ENCODE measurements at regions not wholly inside any gene's neighbourhood (a gene's known extent, or its start where the extent isn't known, plus 50 kb on each side); places are given as distances from the start of the nearest gene placed in this dataset.

DNA sequence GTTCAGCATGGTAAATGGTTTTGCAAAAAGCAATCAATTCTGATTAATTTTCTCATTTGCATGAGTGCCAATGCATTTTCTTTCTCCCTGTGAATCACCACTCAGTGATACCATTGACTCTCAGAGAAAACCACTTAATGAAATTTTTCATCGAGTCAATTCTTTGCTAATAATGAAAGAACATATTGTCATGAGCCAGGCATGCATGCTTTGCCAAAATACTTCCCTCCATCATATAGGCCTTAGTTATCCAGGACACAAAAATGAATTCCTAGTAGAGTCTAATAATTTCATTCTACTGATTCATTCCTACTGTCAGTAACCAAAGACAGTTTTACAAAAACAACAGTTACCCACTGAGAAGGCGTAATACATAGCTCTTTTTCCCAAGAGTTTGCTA is 680.0 kb downstream of the TRIML1 start:
- no peaks in the 10 kb centered on the region for H3K27me3 Mint-ChIP-seq (ENCODE audit: low read depth)
- no peak overlapping the region for H3K4me3 Mint-ChIP-seq
- H3K27ac Mint-ChIP-seq: no peak overlapping the region
- H3K4me1 Mint-ChIP-seq: no peaks in the 10 kb centered on the region
- no peaks in the 10 kb centered on the region for H3K9me3 Mint-ChIP-seq
- TF ChIP-seq, protein P1, sequence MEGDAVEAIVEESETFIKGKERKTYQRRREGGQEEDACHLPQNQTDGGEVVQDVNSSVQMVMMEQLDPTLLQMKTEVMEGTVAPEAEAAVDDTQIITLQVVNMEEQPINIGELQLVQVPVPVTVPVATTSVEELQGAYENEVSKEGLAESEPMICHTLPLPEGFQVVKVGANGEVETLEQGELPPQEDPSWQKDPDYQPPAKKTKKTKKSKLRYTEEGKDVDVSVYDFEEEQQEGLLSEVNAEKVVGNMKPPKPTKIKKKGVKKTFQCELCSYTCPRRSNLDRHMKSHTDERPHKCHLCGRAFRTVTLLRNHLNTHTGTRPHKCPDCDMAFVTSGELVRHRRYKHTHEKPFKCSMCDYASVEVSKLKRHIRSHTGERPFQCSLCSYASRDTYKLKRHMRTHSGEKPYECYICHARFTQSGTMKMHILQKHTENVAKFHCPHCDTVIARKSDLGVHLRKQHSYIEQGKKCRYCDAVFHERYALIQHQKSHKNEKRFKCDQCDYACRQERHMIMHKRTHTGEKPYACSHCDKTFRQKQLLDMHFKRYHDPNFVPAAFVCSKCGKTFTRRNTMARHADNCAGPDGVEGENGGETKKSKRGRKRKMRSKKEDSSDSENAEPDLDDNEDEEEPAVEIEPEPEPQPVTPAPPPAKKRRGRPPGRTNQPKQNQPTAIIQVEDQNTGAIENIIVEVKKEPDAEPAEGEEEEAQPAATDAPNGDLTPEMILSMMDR (IDR thresholded peaks at IDR 0.05; ENCODE audit: unreplicated experiment in 3 of 3): no peak
- H3K36me3 Mint-ChIP-seq (ENCODE audit: low read depth): no peaks in the 10 kb centered on the region

DNA sequence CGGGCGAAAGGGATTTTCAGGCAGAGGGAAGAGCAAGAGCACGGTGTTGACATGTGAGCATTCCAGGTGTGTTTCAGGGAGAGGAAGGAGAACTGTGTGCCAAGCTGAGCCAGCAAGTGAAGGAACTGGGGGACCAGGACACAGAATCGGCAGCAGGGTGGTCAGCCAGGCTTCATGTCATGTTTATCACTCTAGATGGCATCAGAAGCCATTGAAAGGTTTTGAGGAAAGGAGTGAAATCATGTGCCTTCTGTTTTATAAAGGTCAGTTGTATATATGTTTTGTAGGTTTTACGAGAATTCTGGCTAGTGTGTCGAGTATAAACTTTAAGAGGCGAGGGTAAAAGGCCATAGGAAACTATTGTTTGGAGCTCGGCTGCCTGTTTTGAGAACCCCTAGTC is 682.3 kb downstream of the TRIML1 start:
- TF ChIP-seq, protein P1 (IDR thresholded peaks at IDR 0.05; ENCODE audit: unreplicated experiment in 3 of 3): no peak

DNA sequence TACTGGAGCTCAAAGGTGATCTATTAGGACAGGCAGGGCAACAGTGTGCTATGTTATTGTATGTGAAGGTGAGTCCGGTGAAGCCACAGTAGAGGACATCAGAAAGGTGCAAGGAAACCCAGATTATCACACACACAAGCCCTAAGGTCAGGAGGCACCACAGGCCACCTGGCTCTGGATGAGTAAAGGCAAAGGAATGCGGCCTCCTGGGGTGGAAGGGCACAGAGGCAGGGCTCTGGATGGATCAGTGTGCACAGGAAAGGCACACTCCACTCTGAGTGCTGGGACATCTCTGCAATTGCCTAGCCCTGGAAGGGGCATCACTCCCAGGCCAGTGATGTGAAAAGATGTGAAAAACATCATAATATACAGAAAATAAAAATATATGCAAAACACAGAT is 683.5 kb downstream of the TRIML1 start:
- H3K4me1 Mint-ChIP-seq: no peaks in the 10 kb centered on the region
- no peak overlapping the region for H3K4me3 Mint-ChIP-seq
- H3K9me3 Mint-ChIP-seq: no peaks in the 10 kb centered on the region
- no peak overlapping the region for H3K27ac Mint-ChIP-seq
- no peaks in the 10 kb centered on the region for H3K36me3 Mint-ChIP-seq (ENCODE audit: low read depth)
- no peaks in the 10 kb centered on the region for H3K27me3 Mint-ChIP-seq (ENCODE audit: low read depth)
- TF ChIP-seq, protein P1 (IDR thresholded peaks at IDR 0.05; ENCODE audit: unreplicated experiment in 3 of 3): no peak

More for the DNA sequence above, 682.3 kb downstream of the TRIML1 start:
- no peaks in the 10 kb centered on the region for H3K9me3 Mint-ChIP-seq
- no peaks in the 10 kb centered on the region for H3K36me3 Mint-ChIP-seq (ENCODE audit: low read depth)
- H3K4me1 Mint-ChIP-seq: no peaks in the 10 kb centered on the region
- H3K4me3 Mint-ChIP-seq: no peak overlapping the region
- no peaks in the 10 kb centered on the region for H3K27me3 Mint-ChIP-seq (ENCODE audit: low read depth)
- H3K27ac Mint-ChIP-seq: no peak overlapping the region

DNA sequence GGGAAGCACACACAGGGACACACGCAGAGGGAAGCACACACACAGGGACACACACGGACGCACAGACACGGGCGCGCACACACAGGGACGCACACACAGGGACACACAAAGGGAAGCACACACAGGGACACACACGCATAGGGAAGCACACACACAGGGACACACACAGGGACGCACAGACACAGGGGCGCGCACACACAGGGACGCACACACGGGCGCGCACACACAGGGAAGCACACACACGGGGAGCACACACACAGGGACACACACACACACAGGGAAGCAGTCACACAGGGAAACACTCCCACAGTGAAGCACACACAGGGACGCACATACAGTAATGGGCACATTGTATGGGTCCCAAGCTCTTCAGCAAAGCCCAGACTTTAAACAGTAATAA is 685.3 kb downstream of the TRIML1 start:
- no peaks in the 10 kb centered on the region for H3K27me3 Mint-ChIP-seq (ENCODE audit: low read depth)
- H3K36me3 Mint-ChIP-seq (ENCODE audit: low read depth): no peaks in the 10 kb centered on the region
- H3K4me3 Mint-ChIP-seq: no peak overlapping the region
- TF ChIP-seq, protein P1 (IDR thresholded peaks at IDR 0.05; ENCODE audit: unreplicated experiment in 3 of 3): no peak
- no peaks in the 10 kb centered on the region for H3K9me3 Mint-ChIP-seq
- no peaks in the 10 kb centered on the region for H3K4me1 Mint-ChIP-seq
- no peak overlapping the region for H3K27ac Mint-ChIP-seq

DNA sequence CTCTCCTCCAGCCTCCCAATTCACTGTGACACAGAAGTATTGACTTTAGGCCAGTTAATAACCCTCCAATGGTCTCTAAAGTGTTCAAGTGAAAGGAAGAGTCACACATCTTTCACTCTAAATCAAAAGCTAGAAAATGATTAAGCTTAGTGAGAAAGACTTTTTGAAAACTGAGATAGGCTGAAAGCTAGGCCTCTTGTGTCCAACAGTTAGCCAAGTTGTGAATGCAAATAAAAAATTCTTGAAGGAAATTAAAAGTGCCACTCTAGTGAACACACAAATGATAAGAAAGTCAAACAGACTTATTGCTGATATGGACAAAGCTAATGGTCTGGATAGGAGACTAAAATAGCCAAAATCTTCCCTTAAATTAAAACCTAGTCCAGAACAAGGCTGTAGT is 687.2 kb downstream of the TRIML1 start:
- H3K4me3 Mint-ChIP-seq: no peak overlapping the region
- TF ChIP-seq, protein P1 (IDR thresholded peaks at IDR 0.05; ENCODE audit: unreplicated experiment in 3 of 3): no peak
- H3K4me1 Mint-ChIP-seq: no peaks in the 10 kb centered on the region
- H3K27ac Mint-ChIP-seq: no peak overlapping the region
- H3K36me3 Mint-ChIP-seq (ENCODE audit: low read depth): no peaks in the 10 kb centered on the region
- H3K9me3 Mint-ChIP-seq: no peaks in the 10 kb centered on the region
- no peaks in the 10 kb centered on the region for H3K27me3 Mint-ChIP-seq (ENCODE audit: low read depth)

- Mint-ChIP-seq H3K4me3 (no peak overlapping the region), H3K4me1 (no peaks in the 10 kb centered on the region), H3K36me3 (ENCODE audit: low read depth) (no peaks in the 10 kb centered on the region), H3K9me3 (no peaks in the 10 kb centered on the region), H3K27ac (no peak overlapping the region), H3K27me3 (ENCODE audit: low read depth) (no peaks in the 10 kb centered on the region)
- TF ChIP-seq, protein P1 (IDR thresholded peaks at IDR 0.05; ENCODE audit: unreplicated experiment in 3 of 3): no peak
Observed at GRCh38 chr4:188839704-188840103, 700.5 kb downstream of the TRIML1 start.

Data from nephron (organoid).